ENCODE measurements at regions not wholly inside any gene's neighbourhood (a gene's known extent, or its start where the extent isn't known, plus 50 kb on each side); places are given as distances from the start of the nearest gene placed in this dataset.

- intact Hi-C loops (cut with DNase I) = no loop called here
- Histone ChIP-seq H3K27me3 (no peaks in the 10 kb centered on the region), H3K4me1 (no peaks in the 10 kb centered on the region), H3K36me3 (no peaks in the 10 kb centered on the region), H3K27ac (no peak overlapping the region), H3K4me3 (no peak overlapping the region), H3K9me3 (no peaks in the 10 kb centered on the region)
- 65 to 68% methylated on average over 9 of the region's 9 CpGs for WGBS, 2 donors
- no peak for DNase-seq
- TF ChIP-seq CTCF (IDR thresholded peaks at IDR 0.05) (no peak), POLR2A (IDR thresholded peaks at IDR 0.05) (no peak)
These were observed 100.1 kb upstream of the CDIN1 start for GRCh38 chr15:36479200-36479896.

GRCh38 chr15:36481156-36481555, 98.3 kb upstream of the CDIN1 start:
- no peaks in the 10 kb centered on the region for H3K4me1 ChIP-seq
- DNase-seq = no peak
- H3K36me3 ChIP-seq = no peaks in the 10 kb centered on the region
- no peak overlapping the region for H3K27ac ChIP-seq
- TF ChIP-seq CTCF (IDR thresholded peaks at IDR 0.05) (no peak), POLR2A (IDR thresholded peaks at IDR 0.05) (no peak)
- H3K4me3 ChIP-seq = no peak overlapping the region
- no peaks in the 10 kb centered on the region for H3K27me3 ChIP-seq
- WGBS, 2 donors = 88 to 100% methylated on average over 1 of the region's 1 CpG
- intact Hi-C loops (cut with DNase I) = no loop called here
- H3K9me3 ChIP-seq = no peaks in the 10 kb centered on the region

GRCh38 chr15:36483409-36483808, 96.0 kb upstream of the CDIN1 start:
- Histone ChIP-seq H3K36me3 (no peaks in the 10 kb centered on the region), H3K27ac (no peak overlapping the region), H3K9me3 (no peaks in the 10 kb centered on the region), H3K27me3 (no peaks in the 10 kb centered on the region), H3K4me3 (no peak overlapping the region), H3K4me1 (no peaks in the 10 kb centered on the region)
- DNase-seq = no peak
- intact Hi-C loops (cut with DNase I) = no loop called here
- 88 to 100% methylated on average over 1 of the region's 1 CpG for WGBS, 2 donors
- TF ChIP-seq CTCF (IDR thresholded peaks at IDR 0.05) = no peak
- no peak for TF ChIP-seq POLR2A (IDR thresholded peaks at IDR 0.05)

GRCh38 chr15:36484038-36484778, 95.2 kb upstream of the CDIN1 start:
- Histone ChIP-seq H3K27ac (no peak overlapping the region), H3K36me3 (no peaks in the 10 kb centered on the region), H3K27me3 (no peaks in the 10 kb centered on the region), H3K9me3 (no peaks in the 10 kb centered on the region), H3K4me1 (no peaks in the 10 kb centered on the region), H3K4me3 (no peak overlapping the region)
- no peak for TF ChIP-seq CTCF (IDR thresholded peaks at IDR 0.05)
- intact Hi-C loops (cut with DNase I) = no loop called here
- WGBS, 2 donors = 55 to 78% methylated on average over 2 of the region's 2 CpGs
- no peak for DNase-seq

GRCh38 chr15:36491912-36492311, 87.5 kb upstream of the CDIN1 start:
- 70 to 86% methylated on average over 4 of the region's 4 CpGs for WGBS, 2 donors
- intact Hi-C loops (cut with DNase I) = no loop called here
- Histone ChIP-seq H3K27me3 (no peaks in the 10 kb centered on the region), H3K9me3 (no peaks in the 10 kb centered on the region), H3K4me3 (no peak overlapping the region), H3K36me3 (no peaks in the 10 kb centered on the region), H3K4me1 (no peaks in the 10 kb centered on the region), H3K27ac (no peak overlapping the region)
- no peak for TF ChIP-seq CTCF (IDR thresholded peaks at IDR 0.05)
- no peak for TF ChIP-seq POLR2A (IDR thresholded peaks at IDR 0.05)
- DNase-seq = no peak

All from esophagus squamous epithelium (tissue), 5 donors.